ENCODE measurements at regions not wholly inside any gene's neighbourhood (a gene's known extent, or its start where the extent isn't known, plus 50 kb on each side); places are given as distances from the start of the nearest gene placed in this dataset.
"Not testable (repeated sequence)": the region's sequence is repeated elsewhere in the genome, so short reads cannot be mapped to it uniquely, and the experiment has no call there.

DNA sequence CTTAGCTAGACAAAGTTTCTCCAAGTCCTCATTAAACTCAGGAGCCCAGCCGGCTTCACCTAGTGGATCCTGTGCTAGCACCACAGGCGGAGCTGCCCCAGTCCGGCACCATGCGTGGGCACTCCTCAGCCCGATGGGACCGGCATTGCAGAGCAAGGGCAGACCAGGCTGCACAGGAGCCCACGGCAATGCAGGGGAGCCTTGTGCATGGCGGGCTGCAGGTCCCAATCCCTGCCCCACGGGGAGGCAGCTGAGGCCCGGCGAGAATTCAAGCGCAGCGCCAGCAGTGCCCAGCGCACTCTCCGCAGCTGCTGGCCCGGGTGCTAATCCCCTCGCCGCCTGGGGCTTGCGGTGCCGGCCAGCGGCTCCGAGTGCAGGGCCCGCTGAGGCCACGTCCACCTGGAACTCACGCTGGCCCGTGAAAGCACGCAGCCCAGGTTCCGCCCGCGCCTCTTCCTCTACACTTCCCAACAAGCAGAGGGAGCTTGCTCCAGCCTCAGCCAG, 292.3 kb upstream of the EYS start:
- no peak for DNase-seq (ENCODE audit: insufficient read length, low spot score)
- no peak for FAIRE-seq

GRCh38 chr6:65998544-65998943, 291.5 kb upstream of the EYS start:
- no peak for FAIRE-seq
- no peak for DNase-seq (ENCODE audit: insufficient read length, low spot score)

GRCh38 chr6:65997539-65997938, 290.5 kb upstream of the EYS start:
- FAIRE-seq (no peak), DNase-seq (ENCODE audit: insufficient read length, low spot score) (no peak)

DNA sequence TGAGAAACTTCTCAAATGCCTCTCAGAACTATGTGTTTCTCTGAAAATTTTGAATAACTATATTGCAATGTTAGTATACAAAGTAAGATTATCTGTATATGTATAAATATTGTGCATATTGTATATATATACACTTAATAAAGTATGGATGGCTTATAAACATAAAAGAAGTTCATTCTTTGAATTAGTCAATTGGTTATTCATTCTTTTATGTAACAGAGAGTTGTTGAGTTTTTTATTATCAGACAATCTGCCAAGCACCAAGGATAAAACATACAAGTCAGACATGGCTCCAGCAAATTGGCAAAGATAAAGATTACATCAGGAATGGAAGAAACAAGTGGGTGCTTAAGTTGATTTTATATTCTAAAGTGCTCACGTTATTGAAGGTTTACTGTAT, 289.1 kb upstream of the EYS start:
- FAIRE-seq (no peak), DNase-seq (ENCODE audit: insufficient read length, low spot score) (no peak)

- FAIRE-seq (no peak), DNase-seq (ENCODE audit: insufficient read length, low spot score) (no peak)
Observed at GRCh38 chr6:65989676-65990075, 282.6 kb upstream of the EYS start.

DNA sequence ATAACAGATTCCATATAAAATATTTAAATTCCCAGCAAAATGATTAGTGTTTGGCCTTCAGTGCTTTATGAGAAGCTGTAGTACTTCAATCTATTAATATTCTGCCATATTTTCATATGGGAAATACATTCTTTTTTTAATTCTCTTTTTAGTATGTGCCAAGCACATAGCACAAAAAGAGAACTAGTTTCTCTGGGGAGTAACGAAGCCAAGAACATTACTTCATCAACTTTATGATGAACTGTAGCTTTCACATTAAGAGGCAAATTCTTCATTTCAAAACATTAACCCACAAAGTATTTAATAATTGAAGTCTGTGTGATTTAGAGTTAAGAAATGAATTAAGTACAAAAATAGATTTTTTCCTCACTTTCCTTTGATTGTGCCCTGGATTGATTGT, 281.0 kb upstream of the EYS start:
- DNase-seq (ENCODE audit: insufficient read length, low spot score), result no peak
- FAIRE-seq, result no peak

DNA sequence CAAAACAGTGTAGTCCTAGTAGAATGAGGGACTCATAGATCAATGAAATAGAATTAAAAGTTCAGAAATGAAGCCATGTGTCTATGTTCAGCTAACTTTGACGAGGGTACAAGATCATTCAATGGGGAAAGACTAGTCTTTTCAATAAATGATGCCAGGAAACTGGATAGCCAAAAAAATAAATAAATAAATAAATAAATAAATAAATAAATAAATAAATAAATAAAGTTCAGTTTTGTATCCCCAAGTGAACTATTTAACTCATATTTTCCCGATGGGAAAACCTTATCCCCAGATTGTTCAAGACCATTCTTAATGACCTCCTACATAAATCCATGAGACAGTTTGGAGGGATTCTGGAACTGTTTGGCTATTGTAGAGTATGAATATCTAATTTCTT, 277.1 kb upstream of the EYS start:
- FAIRE-seq, result no peak
- no peak for DNase-seq (ENCODE audit: insufficient read length, low spot score)

- FAIRE-seq (no peak), DNase-seq (ENCODE audit: insufficient read length, low spot score) (no peak)
Observed at GRCh38 chr6:65979120-65979519, 272.1 kb upstream of the EYS start.

GRCh38 chr6:65971252-65971651, 264.2 kb upstream of the EYS start:
- FAIRE-seq; DNase-seq (ENCODE audit: insufficient read length, low spot score): not testable (repeated sequence)

GRCh38 chr6:65964261-65964660, 257.2 kb upstream of the EYS start:
- no peak for FAIRE-seq
- DNase-seq (ENCODE audit: insufficient read length, low spot score), result no peak

- FAIRE-seq (no peak), DNase-seq (ENCODE audit: insufficient read length, low spot score) (no peak)
Observed at GRCh38 chr6:65955034-65955433, 248.0 kb upstream of the EYS start.

GRCh38 chr6:65948062-65948461, 241.0 kb upstream of the EYS start:
- FAIRE-seq, result no peak
- DNase-seq (ENCODE audit: insufficient read length, low spot score), result no peak

DNA sequence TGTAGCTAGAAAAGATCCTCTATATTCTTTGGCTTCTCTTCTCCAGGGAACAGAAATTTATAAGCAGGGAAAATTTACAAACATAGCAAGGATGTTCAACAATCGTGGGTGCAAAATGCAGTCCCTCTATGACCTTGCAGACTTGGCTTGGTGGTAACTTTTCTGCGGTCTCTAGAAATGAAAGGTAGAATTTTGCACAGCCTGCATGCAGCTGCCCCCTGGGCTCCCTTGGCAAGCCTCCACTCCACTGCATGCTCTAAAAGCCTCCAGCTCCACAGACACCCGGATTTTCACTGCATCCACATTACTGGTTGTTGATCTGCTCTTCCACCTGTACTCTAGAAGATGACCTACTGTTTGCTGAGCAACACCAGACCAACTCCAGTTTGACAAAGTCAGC, 236.5 kb upstream of the EYS start:
- FAIRE-seq (no peak), DNase-seq (ENCODE audit: insufficient read length, low spot score) (no peak)

DNA sequence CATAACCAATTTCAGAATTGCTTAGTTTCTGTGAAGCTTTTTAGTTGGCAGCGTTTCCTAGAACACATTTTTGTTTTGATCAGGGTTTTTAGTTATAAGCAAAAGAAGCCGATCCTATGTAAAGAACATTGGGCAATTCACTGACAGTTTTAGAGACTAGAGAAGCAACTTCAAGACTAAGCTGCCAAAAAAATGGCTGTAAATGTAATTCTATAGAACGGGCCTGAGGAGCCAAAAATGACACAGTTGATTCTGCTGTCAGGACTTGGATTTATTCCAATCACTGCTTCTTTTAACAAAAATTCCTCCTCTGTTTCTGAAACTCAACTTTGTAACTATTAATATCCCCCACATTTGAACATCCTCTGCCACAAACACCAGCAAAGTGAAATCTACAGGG, 236.0 kb upstream of the EYS start:
- FAIRE-seq, result no peak

GRCh38 chr6:65938000-65938399, 231.0 kb upstream of the EYS start:
- DNase-seq (ENCODE audit: insufficient read length, low spot score) (no peak), FAIRE-seq (no peak)

More for the DNA sequence above, 236.0 kb upstream of the EYS start:
- DNase-seq (ENCODE audit: insufficient read length, low spot score), result no peak

GRCh38 chr6:65935412-65935811, 228.4 kb upstream of the EYS start:
- FAIRE-seq, result no peak
- DNase-seq (ENCODE audit: insufficient read length, low spot score), result no peak

- DNase-seq (ENCODE audit: insufficient read length, low spot score), result no peak
- no peak for FAIRE-seq
Observed at GRCh38 chr6:65933390-65933789, 226.4 kb upstream of the EYS start.

- DNase-seq (ENCODE audit: insufficient read length, low spot score), result no peak
- no peak for FAIRE-seq
Observed at GRCh38 chr6:65927141-65927540, 220.1 kb upstream of the EYS start.

- DNase-seq (ENCODE audit: insufficient read length, low spot score), result no peak
Observed at GRCh38 chr6:65924411-65924810, 217.4 kb upstream of the EYS start.

GRCh38 chr6:65922049-65922448, 215.0 kb upstream of the EYS start:
- no peak for FAIRE-seq
- DNase-seq (ENCODE audit: insufficient read length, low spot score), result no peak

More at GRCh38 chr6:65924411-65924810, 217.4 kb upstream of the EYS start:
- no peak for FAIRE-seq

GRCh38 chr6:65908065-65908464, 201.0 kb upstream of the EYS start:
- FAIRE-seq (no peak), DNase-seq (ENCODE audit: insufficient read length, low spot score) (no peak)

DNA sequence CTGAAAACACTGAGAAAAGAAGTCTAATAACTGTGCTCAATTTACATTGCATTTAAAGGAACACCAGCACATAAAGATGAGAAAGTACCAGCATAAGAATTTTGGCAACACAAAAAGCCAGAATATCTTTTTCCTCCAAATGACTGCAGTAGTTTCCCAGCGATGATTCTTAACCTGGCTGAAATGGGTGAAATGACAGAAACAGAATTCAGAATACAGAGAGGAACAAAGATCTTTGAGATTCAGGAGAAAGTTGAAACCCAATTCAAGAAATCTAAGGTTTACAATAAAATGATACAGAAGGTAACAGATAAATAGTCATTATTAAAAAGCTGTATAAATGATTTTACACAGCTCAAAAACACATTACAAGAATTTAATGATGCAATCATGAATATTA, 197.0 kb upstream of the EYS start:
- no peak for DNase-seq (ENCODE audit: insufficient read length, low spot score)
- FAIRE-seq, result no peak

- DNase-seq (ENCODE audit: insufficient read length, low spot score) (no peak), FAIRE-seq (no peak)
Observed at GRCh38 chr6:65900928-65901327, 193.9 kb upstream of the EYS start.
